T-helper 2 cell treated with Interferon-gamma antibody and Interleukin-4, amounts not matched to agents 5 μg/mL and 100 μg/mL, for 36 hours (primary cell): ENCODE measurements at regions not wholly inside any gene's neighbourhood (a gene's known extent, or its start where the extent isn't known, plus 50 kb on each side); places are given as distances from the start of the nearest gene placed in this dataset.
"Not testable (repeated sequence)": the region's sequence is repeated elsewhere in the genome, so short reads cannot be mapped to it uniquely, and the experiment has no call there.

Source experiments
- DNase-seq: peaks from one replicate; pipeline ENCODE4 v3.0.0; 2021; ENCODE audit warnings: low spot score
- H3K27ac Mint-ChIP-seq: one replicate; pipeline ENCODE4 v1.8.0; 2021; ENCODE audit warnings: mild to moderate bottlenecking, mixed read lengths
- H3K27me3 Mint-ChIP-seq: one replicate; pipeline ENCODE4 v1.8.0; 2021; ENCODE audit warnings: low read depth, mixed read lengths
- H3K36me3 Mint-ChIP-seq: one replicate; pipeline ENCODE4 v1.8.0; 2021; ENCODE audit warnings: low read depth, mixed read lengths
- H3K4me1 Mint-ChIP-seq: one replicate; pipeline ENCODE4 v1.8.0; 2021; ENCODE audit warnings: low read depth, mixed read lengths
- H3K4me3 Mint-ChIP-seq: one replicate; pipeline ENCODE4 v1.8.0; 2022; ENCODE audit warnings: mild to moderate bottlenecking, moderate library complexity, mixed read lengths
- H3K9me3 Mint-ChIP-seq: one replicate; pipeline ENCODE4 v1.8.0; 2021; ENCODE audit warnings: mixed read lengths

GRCh38 chr2:120540719-120541552 is 194.7 kb upstream of the GLI2 start:
- H3K27ac Mint-ChIP-seq: no peak overlapping the region

GRCh38 chr2:120541553-120541932 is 194.1 kb upstream of the GLI2 start:
- Mint-ChIP-seq H3K27me3 (no peaks in the 10 kb centered on the region), H3K36me3 (no peaks in the 10 kb centered on the region), H3K27ac (no peak overlapping the region), H3K4me1 (no peaks in the 10 kb centered on the region), H3K4me3 (no peak overlapping the region), H3K9me3 (no peaks in the 10 kb centered on the region)
- DNase-seq: no peak

More at GRCh38 chr2:120540719-120541552, 194.7 kb upstream of the GLI2 start:
- Mint-ChIP-seq H3K4me1 (no peaks in the 10 kb centered on the region), H3K27me3 (no peaks in the 10 kb centered on the region), H3K9me3 (no peaks in the 10 kb centered on the region), H3K36me3 (no peaks in the 10 kb centered on the region), H3K4me3 (no peak overlapping the region)
- no peak for DNase-seq

- no peaks in the 10 kb centered on the region for H3K9me3 Mint-ChIP-seq
- H3K27me3 Mint-ChIP-seq: no peaks in the 10 kb centered on the region
- no peaks in the 10 kb centered on the region for H3K36me3 Mint-ChIP-seq
- no peak overlapping the region for H3K27ac Mint-ChIP-seq
- no peak for DNase-seq
- no peak overlapping the region for H3K4me3 Mint-ChIP-seq
- no peaks in the 10 kb centered on the region for H3K4me1 Mint-ChIP-seq
Measured at GRCh38 chr2:120541972-120542670, 193.5 kb upstream of the GLI2 start.

- no peak overlapping the region for H3K4me3 Mint-ChIP-seq
- H3K27ac Mint-ChIP-seq: no peak overlapping the region
- H3K4me1 Mint-ChIP-seq: no peaks in the 10 kb centered on the region
- no peaks in the 10 kb centered on the region for H3K27me3 Mint-ChIP-seq
- no peaks in the 10 kb centered on the region for H3K36me3 Mint-ChIP-seq
- DNase-seq: no peak
- no peaks in the 10 kb centered on the region for H3K9me3 Mint-ChIP-seq
Measured at GRCh38 chr2:120542911-120543527, 192.6 kb upstream of the GLI2 start.

GRCh38 chr2:120543899-120544298 is 191.8 kb upstream of the GLI2 start:
- Mint-ChIP-seq H3K4me1 (no peaks in the 10 kb centered on the region), H3K27me3 (no peaks in the 10 kb centered on the region), H3K27ac (no peak overlapping the region), H3K36me3 (no peaks in the 10 kb centered on the region), H3K9me3 (no peaks in the 10 kb centered on the region), H3K4me3 (no peak overlapping the region)
- DNase-seq: no peak

- no peaks in the 10 kb centered on the region for H3K36me3 Mint-ChIP-seq
- no peaks in the 10 kb centered on the region for H3K4me1 Mint-ChIP-seq
- H3K27ac Mint-ChIP-seq: no peak overlapping the region
- H3K27me3 Mint-ChIP-seq: no peaks in the 10 kb centered on the region
- no peak overlapping the region for H3K4me3 Mint-ChIP-seq
- H3K9me3 Mint-ChIP-seq: no peaks in the 10 kb centered on the region
- DNase-seq: no peak
Measured at GRCh38 chr2:120544522-120544921, 191.1 kb upstream of the GLI2 start.

- H3K27ac Mint-ChIP-seq, H3K36me3 Mint-ChIP-seq, DNase-seq, H3K4me3 Mint-ChIP-seq, H3K4me1 Mint-ChIP-seq, H3K27me3 Mint-ChIP-seq, H3K9me3 Mint-ChIP-seq: not testable (repeated sequence)
Measured at GRCh38 chr2:120545007-120545406, 190.7 kb upstream of the GLI2 start.

GRCh38 chr2:120545521-120546047 is 190.1 kb upstream of the GLI2 start:
- no peak overlapping the region for H3K27ac Mint-ChIP-seq
- H3K4me3 Mint-ChIP-seq: no peak overlapping the region
- H3K27me3 Mint-ChIP-seq: no peaks in the 10 kb centered on the region
- H3K9me3 Mint-ChIP-seq: no peaks in the 10 kb centered on the region
- no peaks in the 10 kb centered on the region for H3K36me3 Mint-ChIP-seq
- DNase-seq: no peak
- no peaks in the 10 kb centered on the region for H3K4me1 Mint-ChIP-seq

- Mint-ChIP-seq H3K27ac (no peak overlapping the region), H3K4me3 (no peak overlapping the region), H3K27me3 (no peaks in the 10 kb centered on the region), H3K9me3 (no peaks in the 10 kb centered on the region), H3K4me1 (no peaks in the 10 kb centered on the region), H3K36me3 (no peaks in the 10 kb centered on the region)
- DNase-seq: no peak
Measured at GRCh38 chr2:120546048-120546864, 189.4 kb upstream of the GLI2 start.

GRCh38 chr2:120546865-120547390 is 188.7 kb upstream of the GLI2 start:
- no peaks in the 10 kb centered on the region for H3K36me3 Mint-ChIP-seq
- no peaks in the 10 kb centered on the region for H3K9me3 Mint-ChIP-seq
- H3K4me3 Mint-ChIP-seq: no peak overlapping the region
- no peak overlapping the region for H3K27ac Mint-ChIP-seq
- H3K4me1 Mint-ChIP-seq: no peaks in the 10 kb centered on the region
- no peak for DNase-seq
- no peaks in the 10 kb centered on the region for H3K27me3 Mint-ChIP-seq

GRCh38 chr2:120547662-120548061 is 188.0 kb upstream of the GLI2 start:
- peaks cover under 1% of the 10 kb centered on the region for H3K27me3 Mint-ChIP-seq
- no peak for DNase-seq
- H3K4me1 Mint-ChIP-seq: no peaks in the 10 kb centered on the region
- H3K27ac Mint-ChIP-seq: no peak overlapping the region
- H3K9me3 Mint-ChIP-seq: no peaks in the 10 kb centered on the region
- no peaks in the 10 kb centered on the region for H3K36me3 Mint-ChIP-seq
- H3K4me3 Mint-ChIP-seq: no peak overlapping the region

- no peak overlapping the region for H3K27ac Mint-ChIP-seq
- no peak overlapping the region for H3K4me3 Mint-ChIP-seq
- peaks cover 2% of the 10 kb centered on the region for H3K27me3 Mint-ChIP-seq
- H3K36me3 Mint-ChIP-seq: no peaks in the 10 kb centered on the region
- H3K4me1 Mint-ChIP-seq: peaks cover 2% of the 10 kb centered on the region
- DNase-seq: no peak
- no peaks in the 10 kb centered on the region for H3K9me3 Mint-ChIP-seq
Measured at GRCh38 chr2:120548627-120549608, 186.8 kb upstream of the GLI2 start.
